Stomach (tissue), 8 donors: ENCODE measurements at regions not wholly inside any gene's neighbourhood (a gene's known extent, or its start where the extent isn't known, plus 50 kb on each side); places are given as distances from the start of the nearest gene placed in this dataset.

ENCODE experiments used
- DNase-seq, 2 donors: peaks; one replicate each; pipeline versions ENCODE4 v3.0.0 to v3.0.0-alpha.2; 2013 to 2019
- H3K27ac ChIP-seq, 5 donors: fragments of 200-600 bp in 4 of 5; sonication (generic) in 4 of 5; one replicate each; pipeline ENCODE4 v1.5.1; 2013 to 2019; ENCODE audit warnings: mild to moderate bottlenecking in 1 of 5, moderate library complexity in 1 of 5
- H3K27me3 ChIP-seq, 3 donors: fragments of 200-600 bp; sonication (generic); one replicate each; pipeline ENCODE4 v1.5.1; 2017 to 2019; ENCODE audit warnings: mixed run types in 1 of 3
- H3K36me3 ChIP-seq, 4 donors: fragments of 200-600 bp; sonication (generic); 1 replicate in 3 of 4; 2 replicates in 1 of 4; pipeline ENCODE4 v1.5.1; 2016 to 2019
- H3K4me1 ChIP-seq, 4 donors: fragments of 200-600 bp; sonication (generic); one replicate each; pipeline ENCODE4 v1.5.1; 2016 to 2019
- H3K4me3 ChIP-seq, 4 donors: fragments of 200-600 bp; sonication (generic) in 3 of 4; one replicate each; pipeline ENCODE4 v1.5.1; 2016 to 2019; ENCODE audit warnings: mild to moderate bottlenecking in 1 of 4
- H3K9me3 ChIP-seq, 4 donors: fragments of 200-600 bp; sonication (generic); one replicate each; pipeline ENCODE4 v1.5.1; 2016 to 2019
- CTCF ChIP-seq, 7 experiments: fragments of 450-650 bp in 4 of 7; fragments of 200-600 bp in 3 of 7; sonication (generic) in 3 of 7; IDR thresholded peaks; one replicate each; pipeline ENCODE4 v1.5.1; 2016 to 2019; ENCODE audit warnings: antibody characterized with exemption in 7 of 7, control low read depth in 2 of 7, mild to moderate bottlenecking in 1 of 7
- EP300 ChIP-seq: sonication (generic); formaldehyde crosslinking; IDR thresholded peaks from one replicate; pipeline ENCODE4 v1.6.1; 2017; ENCODE audit warnings: antibody characterized with exemption
- POLR2A ChIP-seq, 4 donors: fragments of 450-650 bp; IDR thresholded peaks; one replicate each; pipeline ENCODE4 v1.6.1; 2016; ENCODE audit warnings: antibody characterized with exemption in 4 of 4, control low read depth in 2 of 4, mild to moderate bottlenecking in 1 of 4, moderate library complexity in 1 of 4
- POLR2AphosphoS5 ChIP-seq, 3 donors: sonication (generic); formaldehyde crosslinking; IDR thresholded peaks; one replicate each; pipeline ENCODE4 v1.6.1; 2016; ENCODE audit warnings: antibody characterized with exemption in 3 of 3
- WGBS, 5 donors: extraction: QIAGEN DNeasy Blood & Tissue Kit in 3 of 5; methylation state at CpG; one replicate each; pipeline versions ENCODE4 v1.1.5 to v1.1.7; 2013 to 2018; 5-methylcytosine and 5-hydroxymethylcytosine counted together
- intact Hi-C: fragments of 100-400 bp; cut with DNase I; formaldehyde crosslinking; loops from one replicate; pipeline ENCODE4 v1.15.1; 2023; ENCODE audit warnings: low total_unique reads
- donor health status: healthy with polysubstance abuse.
- donor health status: Bipolar disorder and iron deficiency.
- donor health status: healthy.

GRCh38 chr5:152623951-152624350 lies 218.9 kb upstream of the NMUR2 start:
- no peak for TF ChIP-seq CTCF (IDR thresholded peaks at IDR 0.05)
- no peak for TF ChIP-seq EP300
- TF ChIP-seq POLR2AphosphoS5 (IDR thresholded peaks at IDR 0.05) = no peak
- TF ChIP-seq POLR2A (IDR thresholded peaks at IDR 0.05) = no peak
- 56 to 86% (median 63%) methylated on average over 1 of the region's 1 CpG for WGBS, 5 donors
- no peak for DNase-seq
- no peak overlapping the region for H3K27ac ChIP-seq
- no peaks in the 10 kb centered on the region for H3K9me3 ChIP-seq
- H3K4me1 ChIP-seq = no peaks in the 10 kb centered on the region
- intact Hi-C loops = no loop called here
- no peaks in the 10 kb centered on the region for H3K27me3 ChIP-seq
- H3K4me3 ChIP-seq = no peak overlapping the region
- no peaks in the 10 kb centered on the region for H3K36me3 ChIP-seq

- Histone ChIP-seq H3K4me3 (no peak overlapping the region), H3K9me3 (no peaks in the 10 kb centered on the region), H3K27ac (no peak overlapping the region), H3K27me3 (no peaks in the 10 kb centered on the region), H3K36me3 (no peaks in the 10 kb centered on the region), H3K4me1 (no peaks in the 10 kb centered on the region)
- TF ChIP-seq POLR2AphosphoS5 (IDR thresholded peaks at IDR 0.05) (no peak), POLR2A (IDR thresholded peaks at IDR 0.05) (no peak), EP300 (no peak), CTCF (IDR thresholded peaks at IDR 0.05) (no peak)
- intact Hi-C loops = no loop called here
- no peak for DNase-seq
- WGBS, 5 donors = 66 to 80% (median 72%) methylated on average over 3 of the region's 3 CpGs
Measured at GRCh38 chr5:152625696-152626095, 220.6 kb upstream of the NMUR2 start.

- H3K36me3 ChIP-seq = no peaks in the 10 kb centered on the region
- intact Hi-C loops = no loop called here
- TF ChIP-seq POLR2A (IDR thresholded peaks at IDR 0.05) (no peak), EP300 (no peak), CTCF (IDR thresholded peaks at IDR 0.05) (no peak), POLR2AphosphoS5 (IDR thresholded peaks at IDR 0.05) (no peak)
- 72 to 85% (median 79%) methylated on average over 5 of the region's 5 CpGs for WGBS, 5 donors
- no peak overlapping the region for H3K4me3 ChIP-seq
- DNase-seq = no peak
- no peak overlapping the region for H3K27ac ChIP-seq
- H3K4me1 ChIP-seq = no peaks in the 10 kb centered on the region
- H3K27me3 ChIP-seq = no peaks in the 10 kb centered on the region
- no peaks in the 10 kb centered on the region for H3K9me3 ChIP-seq
Measured at GRCh38 chr5:152631221-152631620, 226.1 kb upstream of the NMUR2 start.

GRCh38 chr5:152632360-152632759 lies 227.3 kb upstream of the NMUR2 start:
- TF ChIP-seq CTCF (IDR thresholded peaks at IDR 0.05) (no peak), POLR2A (IDR thresholded peaks at IDR 0.05) (no peak), POLR2AphosphoS5 (IDR thresholded peaks at IDR 0.05) (no peak), EP300 (no peak)
- Histone ChIP-seq H3K9me3 (no peaks in the 10 kb centered on the region), H3K36me3 (no peaks in the 10 kb centered on the region), H3K27me3 (no peaks in the 10 kb centered on the region), H3K27ac (no peak overlapping the region), H3K4me1 (no peaks in the 10 kb centered on the region), H3K4me3 (no peak overlapping the region)
- peak in 1 of 2 donors; percentile 17 for DNase-seq
- intact Hi-C loops = no loop called here
- 17 to 40% (median 22%) methylated on average over 2 of the region's 2 CpGs for WGBS, 5 donors
